ENCODE measurements at regions not wholly inside any gene's neighbourhood (a gene's known extent, or its start where the extent isn't known, plus 50 kb on each side); places are given as distances from the start of the nearest gene placed in this dataset.

DNA sequence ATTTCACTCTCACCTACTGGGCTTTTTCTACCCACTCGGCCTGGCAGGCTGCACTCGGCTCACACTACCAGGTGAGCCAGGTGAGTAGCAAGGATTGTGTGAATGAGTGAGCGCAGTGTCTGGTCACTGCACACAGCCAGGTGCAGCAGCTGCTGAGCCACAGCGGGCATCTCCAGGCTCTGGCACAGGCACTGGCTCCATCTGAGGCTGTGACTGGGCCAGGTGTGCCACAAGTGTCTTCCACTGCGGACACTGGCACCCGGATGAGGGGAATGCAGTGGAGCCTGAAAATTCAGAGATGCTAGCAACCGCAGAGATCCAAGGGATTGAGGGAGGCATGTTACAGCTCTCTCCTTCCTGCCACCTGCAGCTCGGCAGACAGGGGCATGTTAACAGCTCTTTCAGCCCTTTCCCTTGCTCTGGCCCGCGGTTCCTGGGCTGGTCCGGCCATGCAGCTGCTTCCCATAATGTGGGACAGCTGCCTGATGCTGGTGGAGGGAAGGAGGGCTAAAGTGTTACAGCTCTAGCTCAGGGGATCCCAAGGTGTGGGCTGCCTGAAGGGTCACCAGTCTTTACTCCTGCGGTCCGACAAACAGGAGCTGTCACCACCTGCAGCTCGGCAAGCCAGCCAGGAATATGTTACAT is 1038.3 kb downstream of the AMY1C start:
- no peak for FAIRE-seq
- DNase-seq (ENCODE audit: insufficient read length, low spot score), result no peak

DNA sequence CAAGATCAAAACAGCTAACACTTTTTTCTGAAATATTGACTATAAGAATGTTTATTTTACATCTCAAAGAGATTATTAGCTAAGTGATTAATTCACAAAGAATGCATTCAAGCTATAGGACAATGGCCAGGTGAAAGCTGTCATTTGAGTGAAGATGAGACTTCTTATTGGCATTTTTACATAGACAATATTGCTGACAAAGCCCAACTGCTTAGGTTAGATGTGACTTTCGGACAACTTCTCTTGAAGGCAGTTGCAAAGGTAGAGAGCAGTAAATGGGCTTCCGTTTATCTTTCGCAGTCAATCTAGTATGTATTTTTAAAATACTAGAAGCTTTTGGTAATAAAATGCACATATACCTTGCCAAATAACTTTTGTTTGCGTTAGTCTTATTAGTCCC is 1041.3 kb downstream of the AMY1C start:
- FAIRE-seq, result no peak
- no peak for DNase-seq (ENCODE audit: insufficient read length, low spot score)

DNA sequence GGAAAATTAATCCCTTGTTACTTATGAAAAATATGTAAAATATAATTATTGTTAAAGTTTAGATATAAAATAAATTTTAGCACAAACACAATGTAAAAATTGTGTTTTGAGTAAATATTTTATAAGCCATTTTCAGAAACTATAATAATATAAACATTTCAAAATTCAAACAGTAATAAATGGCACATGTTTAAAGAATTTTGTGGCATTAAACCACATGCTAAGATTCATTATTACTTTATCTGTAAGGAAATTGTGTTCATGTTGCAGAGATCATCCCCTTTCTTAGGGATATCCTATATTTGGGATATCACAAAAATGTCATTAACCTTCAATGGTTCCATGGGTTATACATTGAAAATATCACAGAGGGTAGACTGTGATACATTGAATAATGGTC is 1044.3 kb downstream of the AMY1C start:
- no peak for FAIRE-seq

DNA sequence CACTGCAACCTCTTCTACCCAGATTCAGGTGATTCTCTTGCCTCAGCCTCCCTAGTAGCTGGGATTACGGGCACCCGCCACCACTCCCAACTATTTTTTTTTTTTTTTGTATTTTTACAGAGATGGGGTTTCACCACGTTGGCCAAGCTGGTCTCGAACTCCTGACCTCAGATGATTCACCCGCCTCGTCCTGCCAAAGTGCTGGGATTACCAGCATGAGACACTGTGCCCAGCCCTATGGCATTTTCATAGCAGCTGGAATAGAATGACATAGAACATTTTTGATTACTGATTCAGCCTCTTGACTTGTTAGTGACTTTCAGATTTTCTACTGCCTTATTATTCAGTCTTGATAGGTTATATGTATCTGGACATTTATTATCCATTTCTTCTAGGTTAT is 1046.2 kb downstream of the AMY1C start:
- FAIRE-seq (no peak), DNase-seq (ENCODE audit: insufficient read length, low spot score) (no peak)

More for the DNA sequence above, 1044.3 kb downstream of the AMY1C start:
- DNase-seq (ENCODE audit: insufficient read length, low spot score), result no peak

DNA sequence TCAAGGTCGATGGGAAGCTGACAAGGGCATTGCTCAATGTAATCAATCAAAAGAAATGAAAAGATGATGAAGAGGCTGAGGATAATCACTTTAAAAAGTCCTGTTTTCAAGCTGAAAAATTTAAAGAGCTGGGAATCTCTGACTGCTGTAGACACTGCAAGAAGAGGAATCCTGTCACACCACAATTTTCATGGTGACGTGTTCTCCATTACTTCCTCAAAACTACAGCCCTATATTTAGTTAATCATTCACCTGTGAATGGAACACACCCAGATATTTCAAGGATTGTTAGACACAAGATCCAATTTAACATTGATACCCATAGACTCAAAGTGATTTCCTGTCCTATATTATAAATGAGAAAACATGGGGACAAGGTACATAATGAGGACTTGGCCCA is 1048.3 kb downstream of the AMY1C start:
- FAIRE-seq (no peak), DNase-seq (ENCODE audit: insufficient read length, low spot score) (no peak)

DNA sequence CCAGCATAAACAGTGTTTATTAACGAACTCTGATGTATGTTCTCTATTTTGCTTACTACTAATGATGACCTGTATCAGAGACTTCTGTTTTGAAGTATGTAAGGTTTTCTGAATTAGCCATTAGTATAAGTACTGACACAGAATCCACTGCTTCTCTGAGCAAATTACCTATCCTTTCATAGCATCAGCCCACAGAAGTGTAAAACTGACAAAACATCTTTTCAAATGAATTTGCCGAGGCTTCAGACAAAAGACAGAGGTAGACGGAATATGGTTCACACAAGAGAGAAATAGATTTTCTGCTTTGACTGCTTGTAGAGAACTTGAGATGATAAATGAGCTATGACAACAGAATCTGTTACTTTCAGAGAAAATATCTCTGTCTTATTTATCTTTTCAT is 1051.6 kb downstream of the AMY1C start:
- FAIRE-seq, result no peak
- DNase-seq (ENCODE audit: insufficient read length, low spot score), result no peak

DNA sequence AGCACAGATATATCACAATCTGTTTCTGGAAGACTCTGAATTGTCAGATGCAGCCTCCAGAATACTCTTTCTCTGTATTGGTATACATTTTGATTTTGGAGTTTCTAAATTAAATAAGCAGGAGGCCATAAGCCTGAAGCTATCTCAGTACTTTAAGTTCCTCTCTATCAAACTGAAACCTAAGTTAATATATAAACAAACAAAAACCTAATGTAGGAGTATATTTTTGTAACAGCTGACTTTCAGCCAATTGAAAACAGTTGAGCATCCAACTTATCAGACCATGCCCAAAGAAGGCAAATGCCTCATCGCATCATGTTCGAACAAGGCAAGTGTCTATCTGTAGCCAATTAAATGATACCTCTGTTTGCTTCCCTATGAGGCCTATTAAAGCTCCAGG is 1054.4 kb downstream of the AMY1C start:
- DNase-seq (ENCODE audit: insufficient read length, low spot score), result no peak
- no peak for FAIRE-seq

DNA sequence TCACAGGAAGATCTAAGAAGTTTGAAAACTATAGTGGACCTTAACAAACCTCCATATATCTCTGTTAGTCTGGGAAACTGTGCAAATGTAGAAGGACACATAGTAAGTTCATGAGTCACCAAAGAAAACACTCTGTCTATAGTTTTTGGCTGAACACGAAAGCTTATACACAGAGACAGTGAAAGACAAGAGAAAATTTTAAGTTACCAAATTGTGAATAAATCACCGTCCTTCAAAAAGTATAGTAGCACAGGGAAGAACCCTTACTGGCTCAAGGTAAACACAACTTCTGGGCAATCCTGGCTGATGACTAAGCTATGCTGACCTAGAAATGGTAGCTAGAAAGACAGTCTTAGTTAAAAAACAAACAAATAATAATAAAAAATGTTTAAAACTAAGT is 1057.9 kb downstream of the AMY1C start:
- DNase-seq (ENCODE audit: insufficient read length, low spot score) (no peak), FAIRE-seq (no peak)

DNA sequence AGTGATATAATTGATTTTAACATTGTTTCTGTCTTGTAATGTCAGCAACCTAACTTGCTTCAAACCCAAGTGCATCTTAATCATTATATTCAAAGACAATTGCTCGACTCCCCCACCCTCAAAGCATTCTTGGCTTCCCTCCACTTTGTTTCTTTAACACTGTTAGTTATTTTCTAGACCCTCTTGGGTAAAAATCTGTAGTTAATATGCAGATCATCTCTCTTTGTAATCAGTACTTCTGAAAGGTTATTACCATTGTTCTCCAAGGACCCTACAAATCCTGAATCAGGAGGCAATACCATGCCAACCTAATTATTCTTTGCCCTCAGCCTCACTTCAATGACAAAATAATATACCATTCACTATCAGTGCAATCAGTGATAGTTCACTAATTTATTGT is 1075.7 kb downstream of the AMY1C start:
- DNase-seq (ENCODE audit: insufficient read length, low spot score) (no peak), FAIRE-seq (no peak)

DNA sequence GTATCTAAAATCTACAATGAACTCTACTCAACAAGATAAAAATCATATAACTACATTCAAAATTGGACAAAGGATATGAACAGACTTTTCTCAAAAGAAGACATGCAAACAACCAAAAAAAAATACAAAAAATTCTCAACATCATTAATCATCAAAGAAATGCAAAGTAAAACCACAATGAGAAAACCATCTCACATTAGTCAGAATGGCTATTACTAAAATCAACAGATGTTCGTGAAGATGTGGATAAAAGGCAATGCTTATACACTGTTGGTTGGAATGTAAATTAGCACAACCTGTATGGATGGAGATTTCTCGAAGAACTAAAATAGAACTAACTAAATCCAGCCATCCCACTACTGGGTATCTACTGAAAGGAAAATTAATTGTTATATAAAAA is 1080.8 kb downstream of the AMY1C start:
- no peak for DNase-seq (ENCODE audit: insufficient read length, low spot score)
- FAIRE-seq, result no peak

DNA sequence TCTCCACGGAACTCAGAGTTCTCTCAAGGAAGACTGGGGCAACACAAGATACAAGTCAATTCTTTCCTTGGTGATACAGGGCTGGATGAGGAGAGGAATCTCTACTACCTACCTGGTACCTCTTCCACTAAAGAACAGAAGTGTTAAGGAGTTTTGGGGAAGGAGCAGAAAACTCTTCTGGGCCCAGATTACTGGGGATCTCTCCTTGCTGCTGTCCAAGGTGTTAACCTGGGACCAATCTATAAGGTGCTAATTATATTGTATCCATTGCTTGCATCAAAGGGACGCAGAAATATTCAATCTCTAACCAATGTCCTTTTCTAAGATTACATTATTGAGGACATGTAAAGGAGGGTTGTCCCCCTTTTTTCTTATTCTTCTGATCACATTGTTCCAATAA is 1102.5 kb downstream of the AMY1C start:
- FAIRE-seq, result no peak
- DNase-seq (ENCODE audit: insufficient read length, low spot score), result no peak

DNA sequence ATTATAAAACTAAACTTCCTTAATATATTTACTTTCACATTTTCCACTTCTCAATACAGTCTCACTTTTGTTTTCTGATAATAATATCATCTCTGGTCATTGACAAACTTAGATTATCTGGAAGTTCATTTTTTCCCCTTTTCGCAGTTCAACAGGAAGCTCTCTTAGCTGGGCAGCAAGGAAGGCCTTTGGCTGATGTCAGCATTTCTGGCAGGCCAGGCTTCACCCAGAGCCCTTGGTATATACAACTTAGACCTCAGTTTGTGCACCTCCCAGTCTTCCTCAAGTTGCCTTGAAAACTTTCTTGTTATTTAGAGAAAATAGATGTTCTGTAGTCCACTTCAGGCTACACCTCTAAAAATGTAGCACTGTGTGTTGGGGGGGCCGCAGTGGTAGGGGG is 1103.6 kb downstream of the AMY1C start:
- FAIRE-seq (no peak), DNase-seq (ENCODE audit: insufficient read length, low spot score) (no peak)

DNA sequence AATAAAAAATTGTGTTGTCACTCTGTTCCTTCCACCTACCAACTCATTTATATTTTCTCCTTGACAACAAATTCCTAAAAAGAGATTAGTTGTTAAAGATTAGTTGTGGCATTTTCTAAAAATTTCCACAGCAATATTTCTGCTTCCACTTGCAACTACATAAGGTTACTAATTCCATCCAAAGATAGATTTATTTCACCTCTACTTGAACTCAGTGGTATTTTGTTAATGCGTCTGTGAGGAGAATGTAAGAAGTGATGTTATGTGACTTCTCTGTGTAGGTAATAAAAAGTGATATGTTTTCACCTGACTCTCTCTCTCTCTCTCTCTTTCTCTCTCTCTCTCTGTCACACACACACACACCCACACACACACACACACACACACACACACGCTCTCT is 1104.8 kb downstream of the AMY1C start:
- DNase-seq (ENCODE audit: insufficient read length, low spot score) (no peak), FAIRE-seq (no peak)

DNA sequence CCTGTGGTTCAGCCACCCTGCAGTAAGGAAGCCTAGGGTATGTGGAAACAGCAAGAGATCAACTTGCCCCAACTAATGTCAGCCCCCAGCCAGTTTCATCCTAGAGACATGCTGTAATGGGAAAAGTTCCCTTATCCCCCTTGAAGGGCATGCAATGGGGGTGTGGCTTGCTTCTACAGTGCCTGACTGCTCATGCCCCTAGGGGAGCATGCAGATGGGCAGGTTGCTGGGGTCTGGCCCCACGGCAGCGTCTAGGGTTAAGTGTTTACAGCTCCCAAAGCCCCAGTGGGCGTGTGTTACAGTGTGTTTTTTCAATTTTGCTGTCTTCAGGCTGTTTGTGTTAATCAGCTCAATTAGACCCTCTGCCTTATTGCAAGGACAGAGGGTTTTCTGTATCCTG is 1105.9 kb downstream of the AMY1C start:
- no peak for FAIRE-seq
- DNase-seq (ENCODE audit: insufficient read length, low spot score), result no peak

DNA sequence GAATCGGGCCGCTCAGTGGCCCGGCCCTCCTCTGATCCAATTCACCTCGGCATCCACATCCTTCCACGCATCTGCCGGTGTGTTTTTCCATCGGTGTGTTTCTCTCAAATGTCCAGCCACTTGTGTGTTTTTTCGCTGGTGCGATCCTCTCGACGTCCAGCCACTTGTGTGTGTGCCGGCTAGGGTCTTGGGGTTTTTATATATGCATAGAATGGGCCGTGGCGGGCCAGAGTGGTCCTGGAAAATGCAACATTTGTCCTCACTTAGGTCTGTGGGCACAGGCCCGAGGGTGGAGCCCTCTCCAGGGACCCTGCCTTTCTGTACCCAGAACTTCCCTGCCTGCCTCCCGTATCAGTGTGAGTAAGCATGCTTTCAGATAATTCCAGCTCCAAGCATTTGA is 1106.4 kb downstream of the AMY1C start:
- FAIRE-seq (no peak), DNase-seq (ENCODE audit: insufficient read length, low spot score) (no peak)

DNA sequence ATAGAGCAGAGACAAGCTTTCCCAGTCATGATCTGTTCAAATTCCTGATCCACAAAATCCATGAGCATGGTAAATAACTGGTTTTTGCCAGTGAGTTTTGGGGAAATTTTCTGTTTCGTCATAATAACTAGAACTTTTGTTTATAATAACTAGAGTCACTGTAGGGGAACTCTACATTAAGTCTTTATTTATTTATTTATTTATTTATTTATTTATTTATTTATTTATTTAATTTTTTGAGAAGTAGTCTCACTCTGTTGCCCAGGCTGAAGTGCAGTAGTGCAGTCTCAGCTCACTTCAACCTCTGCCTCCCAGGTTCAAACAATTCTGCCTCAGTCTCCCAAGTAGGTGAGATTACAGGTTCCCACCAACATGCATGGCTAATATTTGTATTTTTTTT is 1106.8 kb downstream of the AMY1C start:
- DNase-seq (ENCODE audit: insufficient read length, low spot score) (no peak), FAIRE-seq (no peak)

DNA sequence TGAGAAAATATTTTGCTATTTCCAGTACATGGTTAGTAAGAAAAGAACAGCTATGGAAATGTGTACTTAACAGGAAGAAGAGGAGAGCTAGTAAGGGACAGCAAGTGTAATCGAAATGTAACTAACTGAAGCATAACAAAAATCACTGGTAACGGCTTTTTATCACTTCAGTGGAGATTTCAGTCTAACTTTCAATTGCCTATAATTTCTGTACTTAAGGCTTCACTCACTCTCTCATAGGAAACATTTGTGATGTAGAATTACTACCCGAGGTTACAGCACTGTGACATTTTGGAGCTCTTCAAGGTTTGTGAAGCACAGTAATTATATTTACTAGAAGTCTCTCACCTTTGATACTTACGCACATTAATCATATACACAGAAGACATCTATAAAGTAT is 1119.1 kb downstream of the AMY1C start:
- FAIRE-seq (no peak), DNase-seq (ENCODE audit: insufficient read length, low spot score) (no peak)

DNA sequence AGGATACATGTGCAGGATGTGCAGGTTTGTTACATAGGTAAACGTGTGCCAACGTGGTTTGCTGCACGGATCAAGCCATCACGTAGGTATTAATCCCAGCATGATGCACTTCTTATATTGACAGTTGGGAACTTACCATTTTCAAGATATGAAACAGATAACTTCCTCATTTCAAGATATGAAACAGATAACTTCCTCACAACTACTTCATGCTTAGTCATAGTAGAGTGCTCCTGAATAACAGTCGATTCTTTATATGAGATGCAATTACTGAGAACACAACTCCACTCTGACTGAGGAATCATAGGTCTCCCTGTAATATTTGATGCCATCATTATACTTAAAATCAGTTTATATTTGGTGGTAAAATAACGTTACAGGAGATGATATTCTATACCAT is 1124.3 kb downstream of the AMY1C start:
- DNase-seq (ENCODE audit: insufficient read length, low spot score), result no peak
- peak; percentile 49 for FAIRE-seq

DNA sequence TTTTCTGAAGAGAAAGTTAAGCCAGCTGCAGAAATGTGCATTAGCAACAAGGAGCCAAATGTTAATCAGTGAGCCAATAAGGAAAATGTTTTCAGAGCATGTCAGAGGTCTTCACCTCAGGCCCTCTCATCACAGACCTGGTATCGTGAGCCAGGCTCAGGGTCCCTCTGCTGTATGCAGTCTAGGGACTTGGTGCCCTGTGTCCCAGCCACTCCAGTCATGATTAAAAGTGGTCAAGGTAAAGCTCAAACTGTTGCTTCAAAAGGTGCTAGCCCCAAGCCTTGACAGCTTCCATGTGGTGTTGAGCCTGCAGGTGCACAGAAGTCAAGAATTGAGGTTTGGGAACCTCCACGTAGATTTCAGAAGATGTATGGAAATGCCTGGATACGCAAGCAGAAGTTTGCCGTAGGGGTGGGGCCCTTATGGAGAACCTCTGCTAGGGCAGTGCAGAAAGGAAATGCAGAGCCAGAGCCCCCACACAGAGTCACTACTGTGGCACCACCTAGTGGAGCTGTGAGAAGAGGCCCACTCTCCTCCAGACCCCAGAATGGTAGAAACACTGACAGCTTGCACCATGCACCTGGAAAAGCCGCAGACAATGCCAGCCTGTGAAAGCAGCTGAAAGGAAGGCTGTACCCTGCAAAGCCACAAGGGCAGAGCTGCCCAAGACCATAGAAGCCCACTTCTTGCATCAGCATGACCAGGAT is 1128.7 kb downstream of the AMY1C start:
- FAIRE-seq (no peak), DNase-seq (ENCODE audit: insufficient read length, low spot score) (no peak)

DNA sequence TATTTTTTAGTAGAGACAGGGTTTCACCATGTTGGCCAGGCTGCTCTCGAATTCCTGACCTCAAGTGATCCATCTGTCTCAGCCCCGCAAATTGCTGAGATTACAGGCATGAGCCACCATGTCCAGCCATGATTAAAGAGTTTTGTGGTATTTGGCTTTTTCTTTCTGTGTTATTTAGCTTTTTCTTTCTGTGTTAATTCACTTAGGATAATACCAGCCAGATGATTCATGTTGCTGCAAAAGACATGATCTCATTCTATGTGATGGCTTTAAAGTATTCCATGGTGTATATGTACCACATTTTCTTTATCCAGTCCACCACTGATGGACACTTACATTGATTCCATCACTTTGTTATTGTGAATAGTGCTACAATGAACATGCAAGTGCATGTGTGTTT is 1135.2 kb downstream of the AMY1C start:
- no peak for DNase-seq (ENCODE audit: insufficient read length, low spot score)
- FAIRE-seq, result no peak

DNA sequence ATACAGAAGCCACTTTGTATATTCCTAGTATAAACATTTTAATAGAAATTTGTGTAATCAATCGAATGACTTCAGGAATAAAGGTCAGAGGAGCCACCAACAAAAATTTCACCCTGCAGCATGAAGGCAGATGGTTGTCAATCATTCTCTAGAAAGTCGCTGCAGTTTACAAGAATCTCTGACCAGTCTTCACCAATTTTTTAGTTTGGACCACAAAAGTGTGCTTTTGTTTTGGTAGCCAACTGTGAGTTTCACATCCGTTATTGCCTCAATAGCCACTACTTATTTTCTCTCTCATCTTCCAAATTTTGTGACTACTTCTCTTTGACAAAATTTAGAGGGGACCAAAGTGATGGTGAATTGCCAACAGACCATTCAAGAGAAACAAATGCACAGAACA is 1155.6 kb downstream of the AMY1C start:
- FAIRE-seq (no peak), DNase-seq (ENCODE audit: insufficient read length, low spot score) (no peak)

DNA sequence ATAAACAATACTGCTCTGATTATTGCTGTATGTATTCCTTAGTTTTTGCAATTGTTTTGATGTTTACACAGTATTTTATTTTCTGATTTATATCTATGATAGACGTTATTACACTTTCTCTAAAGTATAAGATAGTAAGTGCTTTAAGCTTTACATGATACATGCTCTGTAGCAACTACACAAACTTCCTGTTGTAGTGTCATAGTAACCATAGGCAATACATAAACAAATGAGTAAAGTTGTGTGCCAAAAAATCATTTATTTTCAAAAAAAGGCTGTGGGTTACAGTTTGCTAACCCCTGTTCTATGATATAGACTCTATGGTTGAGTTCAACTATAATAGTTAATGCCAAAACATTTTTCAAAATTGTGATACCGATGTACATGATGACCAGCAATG is 1156.4 kb downstream of the AMY1C start:
- FAIRE-seq, result no peak
- DNase-seq (ENCODE audit: insufficient read length, low spot score), result no peak

DNA sequence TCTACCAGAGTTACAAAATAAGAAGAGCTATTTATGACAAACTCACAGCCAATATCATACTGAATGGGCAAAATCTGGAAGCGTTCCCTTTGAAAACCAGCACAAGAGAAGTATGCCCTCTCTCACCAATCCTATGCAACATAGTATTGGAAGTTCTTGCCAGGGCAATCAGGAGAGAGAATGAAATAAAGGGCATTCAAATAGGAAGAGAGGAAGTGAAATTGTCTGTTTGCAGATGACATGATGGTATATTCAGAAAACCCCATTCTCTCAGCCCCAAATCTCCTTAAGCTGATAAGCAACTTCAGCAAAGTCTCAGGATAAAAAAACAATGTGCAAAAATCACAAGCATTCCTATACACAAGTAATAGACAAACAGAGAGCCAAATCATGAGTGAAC is 1169.5 kb downstream of the AMY1C start:
- FAIRE-seq (no peak), DNase-seq (ENCODE audit: insufficient read length, low spot score) (no peak)
